IMR-90 (cell line): ENCODE measurements at regions not wholly inside any gene's neighbourhood (a gene's known extent, or its start where the extent isn't known, plus 50 kb on each side); places are given as distances from the start of the nearest gene placed in this dataset.

Source experiments
- ATAC-seq: fragments of 200-7000 bp; cut with Tn5 transposase; 2 replicates; pipeline ENCODE4 v1.9.1; 2020; ENCODE audit warnings: low read depth, mild to moderate bottlenecking, moderate library complexity
- BruUV-seq: library from RNA; stranded (reverse); fragments of 400-500 nt; replicated peaks from 2 replicates; lab custom pipeline; 2021; lab: Mats Ljungman, UMichigan
- CTCF ChIA-PET: fragments of 300-600 bp; formaldehyde crosslinking; extraction: SDS; loops from one replicate; lab custom pipeline; 2021; ENCODE audit warnings: antibody characterized with exemption; lab: Yijun Ruan, JAX
- POLR2A ChIA-PET: fragments of 300-600 bp; sonication (Branson Sonifier 250); formaldehyde crosslinking; loops from one replicate; lab custom pipeline; 2022; ENCODE audit warnings: antibody characterized with exemption; ENCODE audit not compliant: unreplicated experiment; lab: Charles Lee
- DNase-seq: peaks from one replicate; pipeline ENCODE4 v3.0.0; 2013
- H2AFZ ChIP-seq: replicated peaks from 2 replicates; pipeline ENCODE3; 2013; ENCODE audit warnings: low read length, mild to moderate bottlenecking; ENCODE audit not compliant: poor library complexity
- H2AK5ac ChIP-seq: 2 replicates; pipeline ENCODE4 v1.6.1; 2013; ENCODE audit warnings: low read depth, low read length, inconsistent platforms
- H2AK9ac ChIP-seq: replicated peaks from 2 replicates; pipeline ENCODE3; 2013; ENCODE audit warnings: mild to moderate bottlenecking, low read depth, low read length, moderate library complexity; ENCODE audit not compliant: poor library complexity
- H2BK120ac ChIP-seq: 2 replicates; pipeline ENCODE4 v1.6.1; 2013; ENCODE audit warnings: low read depth, low read length, inconsistent platforms
- H2BK15ac ChIP-seq: 3 replicates; pipeline ENCODE4 v1.6.1; 2013; ENCODE audit warnings: low read depth, low read length, inconsistent platforms
- H2BK20ac ChIP-seq: 2 replicates; pipeline ENCODE4 v1.6.1; 2013; ENCODE audit warnings: low read depth, mild to moderate bottlenecking, inconsistent platforms, low read length, moderate library complexity
- H2BK5ac ChIP-seq: 2 replicates; pipeline ENCODE4 v1.6.1; 2013; ENCODE audit warnings: mild to moderate bottlenecking, low read depth, low read length, inconsistent platforms; ENCODE audit not compliant: poor library complexity, severe bottlenecking
- H3K14ac ChIP-seq: replicated peaks from 2 replicates; pipeline ENCODE4 v1.6.1; 2013; ENCODE audit warnings: low read depth, low read length, inconsistent platforms
- H3K18ac ChIP-seq: 2 replicates; pipeline ENCODE4 v1.6.1; 2013; ENCODE audit warnings: low read depth, low read length, control low read depth
- H3K23ac ChIP-seq: 2 replicates; pipeline ENCODE4 v1.6.1; 2013; ENCODE audit warnings: low read depth, low read length, inconsistent platforms
- H3K27ac ChIP-seq: 2 replicates; pipeline ENCODE4 v1.5.1; 2013; ENCODE audit warnings: mild to moderate bottlenecking, control low read depth, low read length; ENCODE audit not compliant: insufficient read depth
- H3K27me3 ChIP-seq: 2 replicates; pipeline ENCODE4 v1.6.1; 2013; ENCODE audit warnings: low read length; ENCODE audit not compliant: control insufficient read depth, insufficient read depth
- H3K36me3 ChIP-seq: 2 replicates; pipeline ENCODE4 v1.6.1; 2013; ENCODE audit warnings: low read length, mixed read lengths; ENCODE audit not compliant: control insufficient read depth, insufficient read depth
- H3K4ac ChIP-seq: 2 replicates; pipeline ENCODE4 v1.6.1; 2013; ENCODE audit warnings: low read depth, low read length, inconsistent platforms
- H3K4me1 ChIP-seq: 2 replicates; pipeline ENCODE4 v1.6.1; 2013; ENCODE audit warnings: low read length, mixed read lengths; ENCODE audit not compliant: control insufficient read depth, insufficient read depth
- H3K4me2 ChIP-seq: 2 replicates; pipeline ENCODE4 v1.6.1; 2013; ENCODE audit warnings: low read depth, mild to moderate bottlenecking, control low read depth, low read length, moderate library complexity
- H3K4me3 ChIP-seq: 2 replicates; pipeline ENCODE4 v1.5.1; 2013; ENCODE audit warnings: low read depth, mild to moderate bottlenecking, control low read depth, low read length, moderate library complexity; ENCODE audit not compliant: insufficient read depth
- H3K56ac ChIP-seq: 2 replicates; pipeline ENCODE4 v1.6.1; 2013; ENCODE audit warnings: low read length, inconsistent platforms; ENCODE audit not compliant: insufficient read depth; ENCODE audit errors: extremely low read depth
- H3K79me1 ChIP-seq, 2 experiments: 2 replicates each; pipeline ENCODE4 v1.6.1; 2013; ENCODE audit warnings: low read length in 2 of 2, inconsistent platforms in 1 of 2, low read depth in 1 of 2
- H3K9ac ChIP-seq: 2 replicates; pipeline ENCODE4 v1.6.1; 2013; ENCODE audit warnings: low read depth, low read length, control low read depth
- H3K9me1 ChIP-seq: 2 replicates; pipeline ENCODE4 v1.6.1; 2013; ENCODE audit warnings: low read length, inconsistent platforms; ENCODE audit not compliant: insufficient read depth
- H3K9me3 ChIP-seq: 2 replicates; pipeline ENCODE4 v1.6.1; 2013; ENCODE audit warnings: low read length; ENCODE audit not compliant: control insufficient read depth, insufficient read depth
- H4K20me1 ChIP-seq: 2 replicates; pipeline ENCODE4 v1.6.1; 2013; ENCODE audit warnings: low read length, inconsistent platforms; ENCODE audit not compliant: insufficient read depth
- H4K5ac ChIP-seq: 2 replicates; pipeline ENCODE4 v1.6.1; 2013; ENCODE audit warnings: mild to moderate bottlenecking, low read depth, low read length, control low read depth
- H4K8ac ChIP-seq, 2 experiments: 2 replicates each; pipeline ENCODE4 v1.6.1; 2013; ENCODE audit warnings: low read depth in 2 of 2, low read length in 2 of 2, control low read depth in 1 of 2, inconsistent platforms in 1 of 2
- H4K91ac ChIP-seq: 2 replicates; pipeline ENCODE4 v1.6.1; 2013; ENCODE audit warnings: low read depth, low read length, inconsistent platforms; ENCODE audit not compliant: insufficient read depth
- MAFK ChIP-seq: IDR thresholded peaks from 2 replicates; pipeline ENCODE4 v1.6.1; 2012; ENCODE audit warnings: low read depth, low read length, improper control_type of control experiment
- RCOR1 ChIP-seq: IDR thresholded peaks from 2 replicates; pipeline ENCODE4 v1.6.1; 2012; ENCODE audit warnings: mild to moderate bottlenecking, low read length, improper control_type of control experiment; ENCODE audit not compliant: insufficient replicate concordance
- WGBS, 2 experiments: methylation state at CpG; one replicate each; pipeline versions ENCODE4 v1.1.5 to v1.1.7; 2013; ENCODE audit warnings: missing lambda C conversion rate in 2 of 2; ENCODE audit not compliant: insufficient read length in 1 of 2; ENCODE audit errors: extremely low coverage in 2 of 2; 5-methylcytosine and 5-hydroxymethylcytosine counted together
- dilution Hi-C: fragments of 300-500 bp; cut with HindIII; formaldehyde crosslinking; loops from one replicate; pipeline ENCODE4 v1.14.3; 2018; ENCODE audit warnings: low sequenced_read_pairs; ENCODE audit not compliant: unreplicated experiment
- in situ Hi-C: fragments of 300-500 bp; cut with MboI; formaldehyde crosslinking; loops from 3 replicates; pipeline ENCODE4 v1.14.3; 2019; ENCODE audit warnings: low sequenced_read_pairs, inconsistent platforms, mixed read lengths
- intact Hi-C: fragments of 100-400 bp; cut with micrococcal nuclease; formaldehyde crosslinking; loops from 2 replicates; pipeline ENCODE4 v1.10.0; 2022

DNA sequence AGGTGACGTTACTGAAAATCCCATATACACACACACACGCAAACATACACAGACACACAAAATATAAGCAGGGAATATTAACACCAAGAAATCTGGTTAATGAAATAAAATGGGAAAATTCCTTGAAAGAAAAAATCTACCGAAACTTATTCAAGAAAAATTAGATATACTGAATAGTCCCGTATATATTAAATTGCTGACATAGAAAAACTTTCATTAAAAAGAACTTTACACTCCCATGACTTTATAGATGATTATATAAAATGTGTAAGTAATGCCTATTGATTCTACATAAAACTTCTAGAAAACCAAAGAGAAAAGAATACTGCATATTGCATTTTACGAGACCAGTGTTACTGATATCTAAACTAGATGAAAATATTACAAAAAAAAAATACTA, 803.2 kb downstream of the SLC16A7 start:
- POLR2A ChIA-PET: no interaction called here

More for the DNA sequence above, 803.2 kb downstream of the SLC16A7 start:
- H3K27me3 ChIP-seq: no peaks in the 10 kb centered on the region
- no peak overlapping the region for H3K18ac ChIP-seq
- no peak overlapping the region for H3K4ac ChIP-seq
- CTCF ChIA-PET: no interaction called here
- no peak overlapping the region for H2BK20ac ChIP-seq
- H2AK5ac ChIP-seq: no peak overlapping the region
- dilution Hi-C loops: no loop called here
- H3K9ac ChIP-seq: no peak overlapping the region
- no peak overlapping the region for H2BK5ac ChIP-seq
- intact Hi-C loops: loop anchor here (5.0 to 10.0 kb wide), 2 partner anchors 46 to 57 kb away; no protein-coding TSS in a partner anchor
- no peaks in the 10 kb centered on the region for H4K20me1 ChIP-seq
- no peaks in the 10 kb centered on the region for H3K4me1 ChIP-seq
- H3K14ac ChIP-seq: no peak overlapping the region
- TF ChIP-seq MAFK: peak; percentile 72
- no peak for TF ChIP-seq RCOR1
- H3K27ac ChIP-seq: no peak overlapping the region
- no TSS peak for BruUV-seq
- H4K8ac ChIP-seq: no peak overlapping the region
- H2AK9ac ChIP-seq: no peak overlapping the region
- no peaks in the 10 kb centered on the region for H3K9me1 ChIP-seq
- ATAC-seq: no peak
- H3K9me3 ChIP-seq: no peaks in the 10 kb centered on the region
- no peak overlapping the region for H3K56ac ChIP-seq
- H2AFZ ChIP-seq: no peak overlapping the region
- H3K4me2 ChIP-seq: no peak overlapping the region
- H3K4me3 ChIP-seq: no peak overlapping the region
- H3K79me1 ChIP-seq: no peaks in the 10 kb centered on the region
- H2BK120ac ChIP-seq: no peak overlapping the region
- no peak overlapping the region for H4K5ac ChIP-seq
- no peak overlapping the region for H4K91ac ChIP-seq
- DNase-seq: no peak
- WGBS, 2 experiments: no CpG with 5 or more reads among the region's 5 CpGs
- no peak overlapping the region for H2BK15ac ChIP-seq
- no peak overlapping the region for H3K23ac ChIP-seq
- no peaks in the 10 kb centered on the region for H3K36me3 ChIP-seq
- in situ Hi-C loops: no loop called here
